ENCODE measurements at regions not wholly inside any gene's neighbourhood (a gene's known extent, or its start where the extent isn't known, plus 50 kb on each side); places are given as distances from the start of the nearest gene placed in this dataset.

GRCh38 chr6:22779062-22779461, 209.7 kb downstream of the HDGFL1 start:
- H3K27me3 ChIP-seq, result no peaks in the 10 kb centered on the region
- no peak overlapping the region for H3K4me3 ChIP-seq
- H3K27ac ChIP-seq, result no peak overlapping the region
- H4K20me1 ChIP-seq (ENCODE audit: insufficient read depth, poor library complexity, severe bottlenecking), result no peaks in the 10 kb centered on the region
- H3K79me2 ChIP-seq, result no peaks in the 10 kb centered on the region
- 95% methylated on average over 2 of the region's 2 CpGs for WGBS (ENCODE audit: low lambda C conversion rate, missing lambda C conversion rate)
- TF ChIP-seq CTCF (IDR thresholded peaks at IDR 0.05; ENCODE audit: poor library complexity) (no peak), EZH2 (IDR thresholded peaks at IDR 0.05; ENCODE audit: borderline replicate concordance) (no peak), EZH2phosphoT487 (IDR thresholded peaks at IDR 0.05; ENCODE audit: low read depth, severe bottlenecking, unreplicated experiment) (no peak)
- no peaks in the 10 kb centered on the region for H3K9me2 ChIP-seq (replicated peaks; ENCODE audit: insufficient read depth)
- H3K36me3 ChIP-seq (replicated peaks; ENCODE audit: insufficient read depth, low read depth), result no peaks in the 10 kb centered on the region
- no peaks in the 10 kb centered on the region for H3K4me1 ChIP-seq (ENCODE audit: insufficient read depth)
- H3K4me2 ChIP-seq, result no peak overlapping the region
- no peak overlapping the region for H2AFZ ChIP-seq
- DNase-seq (ENCODE audit: low spot score), result no peak
- no peaks in the 10 kb centered on the region for H3K9me3 ChIP-seq (ENCODE audit: low read depth)

- Histone ChIP-seq H3K79me2 (no peaks in the 10 kb centered on the region), H3K27me3 (no peaks in the 10 kb centered on the region), H3K9me2 (replicated peaks; ENCODE audit: insufficient read depth) (no peaks in the 10 kb centered on the region), H2AFZ (no peak overlapping the region), H3K36me3 (replicated peaks; ENCODE audit: insufficient read depth, low read depth) (no peaks in the 10 kb centered on the region), H3K4me2 (no peak overlapping the region), H3K9me3 (ENCODE audit: low read depth) (no peaks in the 10 kb centered on the region), H4K20me1 (ENCODE audit: insufficient read depth, poor library complexity, severe bottlenecking) (no peaks in the 10 kb centered on the region), H3K4me1 (ENCODE audit: insufficient read depth) (no peaks in the 10 kb centered on the region), H3K27ac (peak overlapping the region; percentile 70), H3K4me3 (no peak overlapping the region)
- DNase-seq (ENCODE audit: low spot score), result no peak
- TF ChIP-seq CTCF (IDR thresholded peaks at IDR 0.05; ENCODE audit: poor library complexity) (no peak), EZH2phosphoT487 (IDR thresholded peaks at IDR 0.05; ENCODE audit: low read depth, severe bottlenecking, unreplicated experiment) (no peak), EZH2 (IDR thresholded peaks at IDR 0.05; ENCODE audit: borderline replicate concordance) (no peak)
- 64% methylated on average over 4 of the region's 4 CpGs for WGBS (ENCODE audit: low lambda C conversion rate, missing lambda C conversion rate)
Measured at GRCh38 chr6:22783931-22784330, 214.6 kb downstream of the HDGFL1 start.

- TF ChIP-seq EZH2 (IDR thresholded peaks at IDR 0.05; ENCODE audit: borderline replicate concordance) (no peak), EZH2phosphoT487 (IDR thresholded peaks at IDR 0.05; ENCODE audit: low read depth, severe bottlenecking, unreplicated experiment) (no peak), CTCF (IDR thresholded peaks at IDR 0.05; ENCODE audit: poor library complexity) (no peak)
- WGBS (ENCODE audit: low lambda C conversion rate, missing lambda C conversion rate), result 63% methylated on average over 12 of the region's 12 CpGs
- H2AFZ ChIP-seq, result peak overlapping the region; percentile 37
Measured at GRCh38 chr6:22784601-22785410, 215.4 kb downstream of the HDGFL1 start.

More at GRCh38 chr6:22784601-22785410, 215.4 kb downstream of the HDGFL1 start:
- Histone ChIP-seq H3K36me3 (replicated peaks; ENCODE audit: insufficient read depth, low read depth) (no peaks in the 10 kb centered on the region), H3K9me2 (replicated peaks; ENCODE audit: insufficient read depth) (no peaks in the 10 kb centered on the region), H3K4me3 (no peak overlapping the region), H4K20me1 (ENCODE audit: insufficient read depth, poor library complexity, severe bottlenecking) (no peaks in the 10 kb centered on the region), H3K27ac (peak overlapping the region; percentile 70), H3K4me2 (peak overlapping the region; percentile 30), H3K79me2 (no peaks in the 10 kb centered on the region), H3K27me3 (no peaks in the 10 kb centered on the region), H3K9me3 (ENCODE audit: low read depth) (no peaks in the 10 kb centered on the region), H3K4me1 (ENCODE audit: insufficient read depth) (no peaks in the 10 kb centered on the region)
- peak; percentile 17 for DNase-seq (ENCODE audit: low spot score)
